ENCODE measurements at regions not wholly inside any gene's neighbourhood (a gene's known extent, or its start where the extent isn't known, plus 50 kb on each side); places are given as distances from the start of the nearest gene placed in this dataset.

DNA sequence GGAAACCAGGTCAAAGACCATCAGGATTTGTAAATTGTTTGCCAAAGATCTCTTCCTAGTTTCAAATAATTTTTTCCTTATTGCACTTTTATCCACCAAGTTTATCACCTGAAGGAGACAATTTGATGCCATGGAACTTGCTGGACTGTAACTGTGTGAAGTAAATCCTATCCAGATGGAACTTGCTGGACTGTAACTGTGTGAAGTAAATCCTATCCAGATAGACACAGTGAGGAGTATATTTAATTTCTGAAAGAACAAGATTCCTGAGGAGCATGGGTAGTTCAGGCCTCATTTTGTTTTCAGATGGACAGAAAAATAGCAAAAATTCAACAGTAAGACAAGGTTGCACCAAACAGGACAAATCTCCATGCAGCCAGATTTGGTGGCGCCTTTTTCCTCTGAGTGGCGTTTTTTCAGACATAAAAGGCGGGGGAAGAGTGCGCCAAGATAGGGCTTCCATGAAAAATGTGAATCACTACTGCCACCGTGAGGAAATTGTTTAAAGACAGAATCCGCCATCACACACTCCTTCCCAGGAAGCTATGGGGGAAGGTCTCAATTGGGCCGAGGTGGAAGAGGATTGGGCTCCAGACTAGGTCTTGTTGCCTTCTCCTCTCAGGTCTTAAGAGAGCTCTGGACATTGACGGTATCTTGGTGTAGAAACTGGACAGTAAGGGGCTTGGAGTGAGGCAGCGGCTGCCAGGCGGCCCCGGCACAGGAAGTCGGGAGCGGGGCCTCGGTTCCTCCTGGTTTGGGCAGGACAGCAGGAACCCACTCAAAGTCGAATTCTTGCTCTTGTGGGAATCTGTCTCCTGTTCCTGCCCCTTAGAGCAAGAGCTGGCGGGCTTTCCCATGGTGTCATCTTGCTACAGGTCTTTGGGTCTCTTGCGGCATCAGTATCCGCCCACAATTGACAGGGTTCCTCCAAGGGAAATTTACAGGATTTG is 234.7 kb downstream of the OR13H1 start:
- no peak overlapping the region for H3K4me3 ChIP-seq (replicated peaks; ENCODE audit: low read depth, low read length)
- no peak for TF ChIP-seq CTCF (IDR thresholded peaks at IDR 0.05; ENCODE audit: low read length, missing control alignments)
- no peak for DNase-seq (ENCODE audit: low read depth)

DNA sequence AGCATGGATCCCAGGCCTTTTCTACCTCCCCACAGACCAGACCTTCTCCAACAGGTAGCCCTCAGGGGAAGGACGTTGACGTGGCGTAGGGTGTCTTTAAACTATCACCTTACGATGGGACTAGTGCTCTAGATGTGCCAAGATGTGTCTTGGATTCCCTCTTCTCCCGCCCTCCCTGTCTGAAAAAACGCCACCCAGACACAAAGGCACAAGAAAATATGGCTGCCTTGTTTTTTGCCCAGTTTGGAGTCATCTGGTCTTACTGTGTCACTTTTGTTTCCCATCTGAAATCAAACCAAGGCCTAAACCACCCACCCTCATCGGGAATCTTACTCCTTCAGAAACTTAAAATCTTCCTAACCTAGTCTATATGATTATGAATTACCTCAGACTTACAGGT is 235.4 kb downstream of the OR13H1 start:
- no peak for TF ChIP-seq CTCF (IDR thresholded peaks at IDR 0.05; ENCODE audit: low read length, missing control alignments)
- no peak overlapping the region for H3K4me3 ChIP-seq (replicated peaks; ENCODE audit: low read depth, low read length)

GRCh38 chrX:131779741-131780140 is 235.9 kb downstream of the OR13H1 start:
- H3K4me3 ChIP-seq (replicated peaks; ENCODE audit: low read depth, low read length), result no peak overlapping the region
- TF ChIP-seq CTCF (IDR thresholded peaks at IDR 0.05; ENCODE audit: low read length, missing control alignments), result no peak
- no peak for DNase-seq (ENCODE audit: low read depth)

More for the DNA sequence above, 235.4 kb downstream of the OR13H1 start:
- DNase-seq (ENCODE audit: low read depth), result no peak

GRCh38 chrX:131782646-131783045 is 238.8 kb downstream of the OR13H1 start:
- H3K4me3 ChIP-seq (replicated peaks; ENCODE audit: low read depth, low read length), result no peak overlapping the region
- DNase-seq (ENCODE audit: low read depth), result no peak

DNA sequence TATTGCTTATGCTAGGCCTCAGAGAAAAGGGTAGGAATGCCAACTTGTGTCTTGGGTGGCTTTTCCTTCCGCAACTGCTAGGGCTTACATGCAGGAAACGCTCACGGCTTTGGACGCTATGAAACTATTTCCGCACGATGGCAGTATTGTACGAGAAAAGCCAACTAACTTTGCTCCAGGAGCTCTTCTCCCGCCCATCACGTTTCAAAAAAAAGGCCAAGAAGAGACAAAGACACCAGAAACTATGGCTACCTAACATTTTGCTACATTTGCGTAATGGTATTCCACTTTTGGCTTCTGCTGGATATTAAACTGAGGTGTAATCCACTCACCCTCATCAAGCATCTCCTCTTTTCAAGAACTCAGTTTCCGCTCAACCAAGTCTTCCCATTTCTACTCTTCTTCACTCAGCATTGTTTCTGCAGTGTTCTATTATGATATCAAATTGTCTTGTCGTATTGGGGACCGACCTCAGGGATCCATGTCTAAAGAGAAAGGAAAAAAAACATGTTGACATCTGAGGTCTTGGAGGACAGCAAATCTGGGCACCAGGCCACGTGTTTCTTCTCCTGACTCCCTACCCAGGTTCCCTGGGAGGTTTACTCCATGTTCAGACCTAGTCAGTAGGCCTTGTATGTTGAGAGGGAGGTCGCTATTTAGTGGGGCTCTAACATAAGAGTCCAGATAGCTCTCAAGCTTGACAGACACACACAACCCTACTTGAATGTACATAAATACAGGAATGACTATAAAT is 239.4 kb upstream of the STK26 start:
- DNase-seq (ENCODE audit: low read depth), result no peak
- H3K4me3 ChIP-seq (replicated peaks; ENCODE audit: low read depth, low read length), result no peak overlapping the region
- TF ChIP-seq CTCF (IDR thresholded peaks at IDR 0.05; ENCODE audit: low read length, missing control alignments), result no peak

More at GRCh38 chrX:131782646-131783045, 238.8 kb downstream of the OR13H1 start:
- TF ChIP-seq CTCF (IDR thresholded peaks at IDR 0.05; ENCODE audit: low read length, missing control alignments), result no peak

DNA sequence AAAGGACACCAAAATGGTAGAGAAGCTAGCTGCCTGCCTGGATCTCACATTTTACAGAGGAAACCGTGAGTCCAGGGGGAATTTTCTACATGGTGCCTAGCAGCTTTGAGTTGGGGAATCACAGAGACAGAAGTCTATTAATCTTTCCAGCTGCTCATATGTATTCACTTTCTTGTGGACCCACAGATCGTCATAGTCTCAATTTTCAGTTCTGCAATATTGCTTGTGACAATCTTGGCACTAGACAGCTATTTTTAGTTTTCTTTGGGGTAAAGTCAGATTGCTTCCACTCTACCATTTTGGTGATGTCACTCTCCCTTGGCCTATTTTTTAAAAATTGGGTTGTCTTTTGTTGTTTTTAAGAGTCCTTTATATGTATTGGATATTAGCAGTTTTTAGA is 233.4 kb upstream of the STK26 start:
- H3K4me3 ChIP-seq (replicated peaks; ENCODE audit: low read depth, low read length), result no peak overlapping the region
- DNase-seq (ENCODE audit: low read depth), result no peak
- no peak for TF ChIP-seq CTCF (IDR thresholded peaks at IDR 0.05; ENCODE audit: low read length, missing control alignments)

Measured in fibroblast of pulmonary artery (primary cell).